Activated CD4-positive, alpha-beta T cell treated with anti-CD3 and anti-CD28 coated beads, Interleukin-2, Interleukin-4, amounts not matched to agents 100 ng/mL and 50 ng/mL, durations not matched to agents 16 hours and 8 hours (primary cell): ENCODE measurements at regions not wholly inside any gene's neighbourhood (a gene's known extent, or its start where the extent isn't known, plus 50 kb on each side); places are given as distances from the start of the nearest gene placed in this dataset.

Experiments
- DNase-seq: peaks from one replicate; pipeline ENCODE4 v3.0.0-alpha.2; 2020; ENCODE audit warnings: low spot score

- no peak for DNase-seq
Observed at GRCh38 chr7:40918701-40919271, 784.0 kb downstream of the SUGCT start.

- DNase-seq: no peak
Observed at GRCh38 chr7:40916813-40917212, 782.0 kb downstream of the SUGCT start.

- DNase-seq: no peak
Observed at GRCh38 chr7:40915071-40915470, 780.3 kb downstream of the SUGCT start.
